ENCODE measurements at regions not wholly inside any gene's neighbourhood (a gene's known extent, or its start where the extent isn't known, plus 50 kb on each side); places are given as distances from the start of the nearest gene placed in this dataset.

- TF ChIP-seq, protein P1, sequence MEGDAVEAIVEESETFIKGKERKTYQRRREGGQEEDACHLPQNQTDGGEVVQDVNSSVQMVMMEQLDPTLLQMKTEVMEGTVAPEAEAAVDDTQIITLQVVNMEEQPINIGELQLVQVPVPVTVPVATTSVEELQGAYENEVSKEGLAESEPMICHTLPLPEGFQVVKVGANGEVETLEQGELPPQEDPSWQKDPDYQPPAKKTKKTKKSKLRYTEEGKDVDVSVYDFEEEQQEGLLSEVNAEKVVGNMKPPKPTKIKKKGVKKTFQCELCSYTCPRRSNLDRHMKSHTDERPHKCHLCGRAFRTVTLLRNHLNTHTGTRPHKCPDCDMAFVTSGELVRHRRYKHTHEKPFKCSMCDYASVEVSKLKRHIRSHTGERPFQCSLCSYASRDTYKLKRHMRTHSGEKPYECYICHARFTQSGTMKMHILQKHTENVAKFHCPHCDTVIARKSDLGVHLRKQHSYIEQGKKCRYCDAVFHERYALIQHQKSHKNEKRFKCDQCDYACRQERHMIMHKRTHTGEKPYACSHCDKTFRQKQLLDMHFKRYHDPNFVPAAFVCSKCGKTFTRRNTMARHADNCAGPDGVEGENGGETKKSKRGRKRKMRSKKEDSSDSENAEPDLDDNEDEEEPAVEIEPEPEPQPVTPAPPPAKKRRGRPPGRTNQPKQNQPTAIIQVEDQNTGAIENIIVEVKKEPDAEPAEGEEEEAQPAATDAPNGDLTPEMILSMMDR (IDR thresholded peaks at IDR 0.05) = no peak
- TF ChIP-seq POLR2A (IDR thresholded peaks at IDR 0.05) = no peak
Measured at GRCh38 chr12:118780939-118781338, 200.4 kb upstream of the SRRM4 start.
